MM.1S (cell line): ENCODE measurements at regions not wholly inside any gene's neighbourhood (a gene's known extent, or its start where the extent isn't known, plus 50 kb on each side); places are given as distances from the start of the nearest gene placed in this dataset.
"Not testable (repeated sequence)": the region's sequence is repeated elsewhere in the genome, so short reads cannot be mapped to it uniquely, and the experiment has no call there.

Experiments
- EZH2 ChIP-seq: fragments of 300-600 bp; sonication (generic); optimal IDR thresholded peaks from 2 replicates; pipeline ENCODE3; 2017; ENCODE audit warnings: low read depth, mild to moderate bottlenecking, antibody characterized with exemption, low read length, mixed read lengths
- EZH2phosphoT487 ChIP-seq: fragments of 300-600 bp; sonication (generic); IDR thresholded peaks from 2 replicates; pipeline ENCODE4 v1.6.1; 2018; ENCODE audit warnings: antibody characterized with exemption, low read length
- TF ChIP-seq, protein P1 (sequence below): fragments of 300-600 bp; sonication (generic); IDR thresholded peaks from 2 replicates; pipeline ENCODE4 v1.5.1; 2016; ENCODE audit warnings: antibody characterized with exemption, low read length, mixed read lengths

DNA sequence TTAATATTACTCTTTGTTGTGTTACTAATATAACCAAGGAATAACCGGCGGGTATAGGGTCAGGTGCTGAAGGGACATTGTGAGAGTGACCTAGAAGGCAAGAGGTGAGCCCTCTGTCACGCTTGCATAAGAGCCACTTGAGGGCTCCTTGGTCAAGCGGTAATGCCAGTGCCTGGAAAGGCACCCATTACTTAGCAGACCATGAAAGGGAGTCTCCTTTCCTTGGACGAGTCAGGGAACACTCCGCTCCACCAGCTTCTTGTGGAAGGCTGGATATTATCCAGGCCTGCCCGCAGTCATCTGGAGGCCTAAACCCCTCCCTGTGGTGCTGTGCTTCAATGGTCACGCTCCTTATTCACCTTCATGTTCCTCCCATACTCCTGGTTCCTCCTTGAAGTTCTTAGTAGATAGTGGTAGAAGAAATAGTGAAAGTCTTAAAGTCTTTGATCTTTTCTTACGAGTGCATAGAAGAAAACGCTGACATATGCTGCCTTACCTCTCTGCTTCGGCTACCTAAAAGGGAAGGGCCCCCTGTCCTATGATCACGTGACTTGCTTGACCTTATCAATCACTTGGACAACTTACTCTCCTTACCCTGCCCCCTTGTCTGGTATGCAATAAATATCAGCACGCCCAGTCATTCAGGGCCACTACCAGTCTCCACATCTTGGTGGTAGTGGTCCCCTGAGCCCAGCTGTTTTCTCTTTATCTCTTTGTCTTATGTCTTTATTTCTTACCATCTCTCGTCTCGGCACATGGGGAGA lies 59.6 kb upstream of the DMRTB1 start:
- TF ChIP-seq, protein P1, sequence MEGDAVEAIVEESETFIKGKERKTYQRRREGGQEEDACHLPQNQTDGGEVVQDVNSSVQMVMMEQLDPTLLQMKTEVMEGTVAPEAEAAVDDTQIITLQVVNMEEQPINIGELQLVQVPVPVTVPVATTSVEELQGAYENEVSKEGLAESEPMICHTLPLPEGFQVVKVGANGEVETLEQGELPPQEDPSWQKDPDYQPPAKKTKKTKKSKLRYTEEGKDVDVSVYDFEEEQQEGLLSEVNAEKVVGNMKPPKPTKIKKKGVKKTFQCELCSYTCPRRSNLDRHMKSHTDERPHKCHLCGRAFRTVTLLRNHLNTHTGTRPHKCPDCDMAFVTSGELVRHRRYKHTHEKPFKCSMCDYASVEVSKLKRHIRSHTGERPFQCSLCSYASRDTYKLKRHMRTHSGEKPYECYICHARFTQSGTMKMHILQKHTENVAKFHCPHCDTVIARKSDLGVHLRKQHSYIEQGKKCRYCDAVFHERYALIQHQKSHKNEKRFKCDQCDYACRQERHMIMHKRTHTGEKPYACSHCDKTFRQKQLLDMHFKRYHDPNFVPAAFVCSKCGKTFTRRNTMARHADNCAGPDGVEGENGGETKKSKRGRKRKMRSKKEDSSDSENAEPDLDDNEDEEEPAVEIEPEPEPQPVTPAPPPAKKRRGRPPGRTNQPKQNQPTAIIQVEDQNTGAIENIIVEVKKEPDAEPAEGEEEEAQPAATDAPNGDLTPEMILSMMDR, result not testable (repeated sequence)
- not testable (repeated sequence) for TF ChIP-seq EZH2, EZH2phosphoT487
